A549 (cell line): ENCODE measurements at regions not wholly inside any gene's neighbourhood (a gene's known extent, or its start where the extent isn't known, plus 50 kb on each side); places are given as distances from the start of the nearest gene placed in this dataset.

ENCODE experiments used
- BHLHE40 ChIP-seq: IDR thresholded peaks from 2 replicates; pipeline ENCODE4 v1.6.1; 2012; ENCODE audit warnings: low read depth, low read length, inconsistent platforms
- CBX2 ChIP-seq: fragments of 200-600 bp; sonication (generic); IDR thresholded peaks from 2 replicates; pipeline ENCODE4 v1.6.1; 2016; ENCODE audit warnings: low read depth, mild to moderate bottlenecking, borderline replicate concordance
- CBX8 ChIP-seq: fragments of 200-600 bp; sonication (generic); IDR thresholded peaks from 2 replicates; pipeline ENCODE4 v1.6.1; 2016
- CEBPB ChIP-seq, 2 experiments: fragments of >200 bp in 1 of 2; sonication (Bioruptor Twin) in 1 of 2; formaldehyde crosslinking in 1 of 2; IDR thresholded peaks; 2 replicates each; pipeline ENCODE4 v1.6.1; 2012 to 2016
- EHMT2 ChIP-seq: fragments of 200-600 bp; sonication (generic); IDR thresholded peaks from 2 replicates; pipeline ENCODE4 v1.6.1; 2016; ENCODE audit warnings: antibody characterized with exemption, low read depth, mild to moderate bottlenecking, moderate library complexity
- ELK1 ChIP-seq: fragments of 150-350 bp; IDR thresholded peaks from 2 replicates; pipeline ENCODE4 v1.6.1; 2014; ENCODE audit warnings: low read depth, mild to moderate bottlenecking, low read length
- HDAC2 ChIP-seq: fragments of 200-600 bp; sonication (generic); IDR thresholded peaks from 2 replicates; pipeline ENCODE4 v1.6.1; 2016
- HOXA7 ChIP-seq: fragments of 250-450 bp; sonication (Bioruptor Pico); IDR thresholded peaks from 2 replicates; pipeline ENCODE4 v1.5.0; 2020; ENCODE audit warnings: mild to moderate bottlenecking, moderate library complexity
- TF ChIP-seq, protein P1 (sequence below): IDR thresholded peaks from 2 replicates; pipeline ENCODE4 v1.6.1; 2012
- TF ChIP-seq, protein P2 (sequence below): fragments of >200 bp; sonication (Bioruptor Twin); formaldehyde crosslinking; IDR thresholded peaks from 3 replicates; pipeline ENCODE4 v1.5.1; 2016
- TF ChIP-seq, protein P3 (sequence below): fragments of 250-450 bp; sonication (Bioruptor Pico); IDR thresholded peaks from 2 replicates; pipeline ENCODE4 v1.5.0; 2020; ENCODE audit warnings: low read depth, mild to moderate bottlenecking, moderate library complexity

DNA sequence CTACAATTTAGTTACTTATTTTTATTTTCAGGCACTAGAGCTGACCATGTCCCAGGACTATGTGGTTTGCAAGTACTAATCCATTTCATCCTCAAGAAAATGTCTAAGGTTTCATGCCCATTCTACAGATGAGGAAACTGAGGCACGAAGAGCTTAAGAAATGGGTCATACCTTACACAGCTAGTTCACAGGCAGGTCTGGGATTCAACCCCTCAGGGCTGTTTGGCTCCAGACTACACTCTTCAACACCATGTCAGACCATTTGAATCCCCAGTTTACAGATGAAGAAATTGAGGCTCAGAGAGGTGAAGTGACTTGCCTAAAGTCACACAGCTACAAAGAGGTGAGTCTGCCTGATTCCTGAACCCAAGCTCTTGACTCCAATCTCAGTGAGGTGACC lies 144.1 kb downstream of the MIAT start:
- TF ChIP-seq BHLHE40 (no peak), CBX8 (no peak), CEBPB (IDR thresholded peaks at IDR 0.05) (no peak), CBX2 (no peak), HOXA7 (CRISPR knock-in tag) (no peak), ELK1 (no peak), EHMT2 (no peak), HDAC2 (no peak; the same call in 1 of the 2 replicates)
- TF ChIP-seq, protein P1, sequence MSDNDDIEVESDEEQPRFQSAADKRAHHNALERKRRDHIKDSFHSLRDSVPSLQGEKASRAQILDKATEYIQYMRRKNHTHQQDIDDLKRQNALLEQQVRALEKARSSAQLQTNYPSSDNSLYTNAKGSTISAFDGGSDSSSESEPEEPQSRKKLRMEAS = no peak
- TF ChIP-seq, protein P2, sequence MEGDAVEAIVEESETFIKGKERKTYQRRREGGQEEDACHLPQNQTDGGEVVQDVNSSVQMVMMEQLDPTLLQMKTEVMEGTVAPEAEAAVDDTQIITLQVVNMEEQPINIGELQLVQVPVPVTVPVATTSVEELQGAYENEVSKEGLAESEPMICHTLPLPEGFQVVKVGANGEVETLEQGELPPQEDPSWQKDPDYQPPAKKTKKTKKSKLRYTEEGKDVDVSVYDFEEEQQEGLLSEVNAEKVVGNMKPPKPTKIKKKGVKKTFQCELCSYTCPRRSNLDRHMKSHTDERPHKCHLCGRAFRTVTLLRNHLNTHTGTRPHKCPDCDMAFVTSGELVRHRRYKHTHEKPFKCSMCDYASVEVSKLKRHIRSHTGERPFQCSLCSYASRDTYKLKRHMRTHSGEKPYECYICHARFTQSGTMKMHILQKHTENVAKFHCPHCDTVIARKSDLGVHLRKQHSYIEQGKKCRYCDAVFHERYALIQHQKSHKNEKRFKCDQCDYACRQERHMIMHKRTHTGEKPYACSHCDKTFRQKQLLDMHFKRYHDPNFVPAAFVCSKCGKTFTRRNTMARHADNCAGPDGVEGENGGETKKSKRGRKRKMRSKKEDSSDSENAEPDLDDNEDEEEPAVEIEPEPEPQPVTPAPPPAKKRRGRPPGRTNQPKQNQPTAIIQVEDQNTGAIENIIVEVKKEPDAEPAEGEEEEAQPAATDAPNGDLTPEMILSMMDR = no peak
- TF ChIP-seq, protein P3, sequence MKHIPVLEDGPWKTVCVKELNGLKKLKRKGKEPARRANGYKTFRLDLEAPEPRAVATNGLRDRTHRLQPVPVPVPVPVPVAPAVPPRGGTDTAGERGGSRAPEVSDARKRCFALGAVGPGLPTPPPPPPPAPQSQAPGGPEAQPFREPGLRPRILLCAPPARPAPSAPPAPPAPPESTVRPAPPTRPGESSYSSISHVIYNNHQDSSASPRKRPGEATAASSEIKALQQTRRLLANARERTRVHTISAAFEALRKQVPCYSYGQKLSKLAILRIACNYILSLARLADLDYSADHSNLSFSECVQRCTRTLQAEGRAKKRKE (CRISPR knock-in tag) = no peak
